ENCODE measurements at regions not wholly inside any gene's neighbourhood (a gene's known extent, or its start where the extent isn't known, plus 50 kb on each side); places are given as distances from the start of the nearest gene placed in this dataset.

- TF ChIP-seq POLR2A (IDR thresholded peaks at IDR 0.05), result no peak
- TF ChIP-seq, protein P1, sequence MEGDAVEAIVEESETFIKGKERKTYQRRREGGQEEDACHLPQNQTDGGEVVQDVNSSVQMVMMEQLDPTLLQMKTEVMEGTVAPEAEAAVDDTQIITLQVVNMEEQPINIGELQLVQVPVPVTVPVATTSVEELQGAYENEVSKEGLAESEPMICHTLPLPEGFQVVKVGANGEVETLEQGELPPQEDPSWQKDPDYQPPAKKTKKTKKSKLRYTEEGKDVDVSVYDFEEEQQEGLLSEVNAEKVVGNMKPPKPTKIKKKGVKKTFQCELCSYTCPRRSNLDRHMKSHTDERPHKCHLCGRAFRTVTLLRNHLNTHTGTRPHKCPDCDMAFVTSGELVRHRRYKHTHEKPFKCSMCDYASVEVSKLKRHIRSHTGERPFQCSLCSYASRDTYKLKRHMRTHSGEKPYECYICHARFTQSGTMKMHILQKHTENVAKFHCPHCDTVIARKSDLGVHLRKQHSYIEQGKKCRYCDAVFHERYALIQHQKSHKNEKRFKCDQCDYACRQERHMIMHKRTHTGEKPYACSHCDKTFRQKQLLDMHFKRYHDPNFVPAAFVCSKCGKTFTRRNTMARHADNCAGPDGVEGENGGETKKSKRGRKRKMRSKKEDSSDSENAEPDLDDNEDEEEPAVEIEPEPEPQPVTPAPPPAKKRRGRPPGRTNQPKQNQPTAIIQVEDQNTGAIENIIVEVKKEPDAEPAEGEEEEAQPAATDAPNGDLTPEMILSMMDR (IDR thresholded peaks at IDR 0.05 in 4 of 5, conservative IDR thresholded peaks at IDR 0.05 in 1 of 5), result no peak
These were observed 98.9 kb downstream of the TBXT start for GRCh38 chr6:166068768-166069167.

Measured in gastrocnemius medialis (tissue), 4 donors.